ENCODE measurements at regions not wholly inside any gene's neighbourhood (a gene's known extent, or its start where the extent isn't known, plus 50 kb on each side); places are given as distances from the start of the nearest gene placed in this dataset.

DNA sequence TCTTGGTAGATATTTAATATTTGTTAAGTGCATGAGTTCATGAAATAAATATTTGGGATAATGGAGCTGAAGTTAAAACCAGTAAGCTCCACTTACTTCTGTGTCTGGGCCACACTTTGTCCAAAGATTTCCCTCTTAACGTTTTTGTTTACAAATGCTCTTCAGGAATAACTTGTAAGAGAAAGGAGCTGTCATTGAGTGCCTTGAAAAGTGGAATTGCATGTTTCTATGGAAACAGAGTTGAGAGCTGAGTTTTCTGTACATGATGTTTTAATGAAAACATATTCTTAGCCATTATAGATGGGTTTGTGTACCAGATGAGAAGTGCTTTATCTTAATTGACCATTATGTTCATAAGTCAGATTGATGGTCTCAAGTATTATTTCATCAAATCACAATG, 1045.4 kb upstream of the EEF2KMT start:
- ChIA-PET CTCF (no interaction called here), POLR2A (no interaction called here)
- TF ChIP-seq, protein P1, sequence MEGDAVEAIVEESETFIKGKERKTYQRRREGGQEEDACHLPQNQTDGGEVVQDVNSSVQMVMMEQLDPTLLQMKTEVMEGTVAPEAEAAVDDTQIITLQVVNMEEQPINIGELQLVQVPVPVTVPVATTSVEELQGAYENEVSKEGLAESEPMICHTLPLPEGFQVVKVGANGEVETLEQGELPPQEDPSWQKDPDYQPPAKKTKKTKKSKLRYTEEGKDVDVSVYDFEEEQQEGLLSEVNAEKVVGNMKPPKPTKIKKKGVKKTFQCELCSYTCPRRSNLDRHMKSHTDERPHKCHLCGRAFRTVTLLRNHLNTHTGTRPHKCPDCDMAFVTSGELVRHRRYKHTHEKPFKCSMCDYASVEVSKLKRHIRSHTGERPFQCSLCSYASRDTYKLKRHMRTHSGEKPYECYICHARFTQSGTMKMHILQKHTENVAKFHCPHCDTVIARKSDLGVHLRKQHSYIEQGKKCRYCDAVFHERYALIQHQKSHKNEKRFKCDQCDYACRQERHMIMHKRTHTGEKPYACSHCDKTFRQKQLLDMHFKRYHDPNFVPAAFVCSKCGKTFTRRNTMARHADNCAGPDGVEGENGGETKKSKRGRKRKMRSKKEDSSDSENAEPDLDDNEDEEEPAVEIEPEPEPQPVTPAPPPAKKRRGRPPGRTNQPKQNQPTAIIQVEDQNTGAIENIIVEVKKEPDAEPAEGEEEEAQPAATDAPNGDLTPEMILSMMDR (IDR thresholded peaks at IDR 0.05; ENCODE audit: insufficient read depth, low read depth, low read length): no peak
- H3K4me3 ChIP-seq (ENCODE audit: low read depth, low read length): no peak overlapping the region
- H3K27me3 ChIP-seq (ENCODE audit: control insufficient read depth, insufficient read depth, low read length): no peaks in the 10 kb centered on the region
- DNase-seq (ENCODE audit: low read depth): no peak
- H3K36me3 ChIP-seq (ENCODE audit: control insufficient read depth, insufficient read depth, low read length): no peaks in the 10 kb centered on the region

DNA sequence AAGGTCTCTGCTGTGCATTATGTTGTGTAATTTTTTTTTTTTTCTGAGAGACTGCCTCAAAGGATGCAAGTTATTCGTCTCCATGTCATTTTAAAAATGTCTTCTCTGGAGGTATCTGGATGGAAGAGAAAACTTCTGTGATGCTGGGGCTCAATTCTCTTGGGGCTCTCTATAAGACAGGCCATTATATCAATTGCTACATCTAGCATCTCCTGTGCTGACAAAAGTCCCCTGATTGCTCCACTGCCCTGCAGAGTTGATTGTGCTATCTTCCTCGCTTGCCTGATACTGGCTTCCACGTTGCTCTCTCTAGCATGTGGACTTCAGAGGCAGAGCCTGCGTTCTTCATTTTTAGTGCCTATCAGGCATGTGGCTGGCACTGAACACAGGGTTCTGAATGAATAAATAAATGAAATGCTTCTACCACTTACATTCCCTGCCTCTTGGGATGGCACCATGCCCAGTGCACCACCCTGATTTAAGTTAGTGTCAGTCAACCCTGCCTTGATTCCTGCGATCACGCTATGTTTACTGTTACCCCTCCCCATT, 1035.5 kb upstream of the EEF2KMT start:
- no peaks in the 10 kb centered on the region for H3K36me3 ChIP-seq (ENCODE audit: control insufficient read depth, insufficient read depth, low read length)
- H3K4me3 ChIP-seq (ENCODE audit: low read depth, low read length): no peak overlapping the region
- CTCF ChIA-PET: no interaction called here
- TF ChIP-seq, protein P1 (IDR thresholded peaks at IDR 0.05; ENCODE audit: insufficient read depth, low read depth, low read length): no peak
- no peaks in the 10 kb centered on the region for H3K27me3 ChIP-seq (ENCODE audit: control insufficient read depth, insufficient read depth, low read length)
- DNase-seq (ENCODE audit: low read depth): no peak
- POLR2A ChIA-PET: no interaction called here

DNA sequence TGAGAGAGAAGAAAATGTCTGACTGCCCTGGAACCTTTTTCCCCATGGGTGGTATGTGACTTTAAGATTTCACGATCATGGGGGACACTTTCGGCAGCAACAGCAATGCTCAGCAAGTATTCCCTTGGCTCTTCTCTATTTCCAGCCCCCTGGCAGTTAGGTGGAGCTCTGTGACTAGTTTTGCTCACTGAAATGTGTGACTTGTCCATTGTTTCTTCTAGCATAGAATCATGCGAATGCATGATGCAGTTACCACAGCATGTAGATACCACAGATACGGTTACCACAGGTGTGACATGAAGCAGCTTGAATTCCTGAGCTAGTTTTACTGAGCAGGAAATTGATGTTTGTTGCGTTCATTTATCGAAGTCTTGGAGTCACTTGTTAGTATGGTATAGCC, 1034.5 kb upstream of the EEF2KMT start:
- DNase-seq (ENCODE audit: low read depth): no peak
- Histone ChIP-seq H3K4me3 (ENCODE audit: low read depth, low read length) (no peak overlapping the region), H3K36me3 (ENCODE audit: control insufficient read depth, insufficient read depth, low read length) (no peaks in the 10 kb centered on the region), H3K27me3 (ENCODE audit: control insufficient read depth, insufficient read depth, low read length) (no peaks in the 10 kb centered on the region)
- ChIA-PET POLR2A (no interaction called here), CTCF (interaction anchor here (0.6 kb wide), 1 partner anchor 33 kb away, joined by 4 read pairs; no protein-coding TSS in a partner anchor)
- TF ChIP-seq, protein P1 (IDR thresholded peaks at IDR 0.05; ENCODE audit: insufficient read depth, low read depth, low read length): no peak

DNA sequence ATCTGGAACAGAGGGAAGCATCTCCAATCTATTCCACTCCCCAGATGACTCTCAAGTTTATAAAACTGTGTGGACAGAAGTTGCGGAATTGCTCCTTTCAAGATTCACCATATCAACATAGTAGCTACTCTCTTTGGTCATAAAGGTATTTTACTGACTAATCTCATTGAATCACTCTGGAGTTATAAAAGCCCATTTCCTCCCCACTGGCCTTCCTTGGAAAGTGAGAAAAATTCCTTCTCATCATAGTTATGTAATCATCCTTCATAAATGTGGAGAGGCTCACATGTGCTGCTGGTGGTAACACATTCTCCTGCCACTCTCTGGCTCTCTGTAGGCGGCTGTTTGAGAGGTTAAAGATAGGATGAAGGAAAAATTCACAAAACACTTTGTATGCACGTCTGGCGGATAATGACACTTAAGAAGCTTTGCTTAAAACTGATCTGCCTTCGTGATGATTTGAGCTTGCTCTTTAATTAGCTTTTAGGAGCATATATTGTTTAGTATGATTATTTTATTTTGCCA, 1034.0 kb upstream of the EEF2KMT start:
- H3K27me3 ChIP-seq (ENCODE audit: control insufficient read depth, insufficient read depth, low read length): no peaks in the 10 kb centered on the region
- H3K36me3 ChIP-seq (ENCODE audit: control insufficient read depth, insufficient read depth, low read length): no peaks in the 10 kb centered on the region
- H3K4me3 ChIP-seq (ENCODE audit: low read depth, low read length): no peak overlapping the region
- TF ChIP-seq, protein P1 (IDR thresholded peaks at IDR 0.05; ENCODE audit: insufficient read depth, low read depth, low read length): no peak
- ChIA-PET CTCF (interaction anchor here (0.6 kb wide), 1 partner anchor 33 kb away, joined by 4 read pairs; no protein-coding TSS in a partner anchor), POLR2A (no interaction called here)
- no peak for DNase-seq (ENCODE audit: low read depth)

GRCh38 chr16:6125483-6126259, 1028.1 kb upstream of the EEF2KMT start:
- ChIA-PET POLR2A (no interaction called here), CTCF (no interaction called here)
- peak; percentile 35 for DNase-seq (ENCODE audit: low read depth)
- TF ChIP-seq, protein P1 (IDR thresholded peaks at IDR 0.05; ENCODE audit: insufficient read depth, low read depth, low read length): no peak
- Histone ChIP-seq H3K36me3 (ENCODE audit: control insufficient read depth, insufficient read depth, low read length) (no peaks in the 10 kb centered on the region), H3K4me3 (ENCODE audit: low read depth, low read length) (no peak overlapping the region), H3K27me3 (ENCODE audit: control insufficient read depth, insufficient read depth, low read length) (no peaks in the 10 kb centered on the region)
